ENCODE measurements at regions not wholly inside any gene's neighbourhood (a gene's known extent, or its start where the extent isn't known, plus 50 kb on each side); places are given as distances from the start of the nearest gene placed in this dataset.

GRCh38 chr14:26213846-26214575, 383.8 kb downstream of the NOVA1 start:
- no peak for DNase-seq
- Histone ChIP-seq H3K27me3 (replicated peaks) (no peaks in the 10 kb centered on the region), H3K4me3 (ENCODE audit: low read depth, low read length) (no peak overlapping the region), H3K27ac (no peak overlapping the region), H3K36me3 (replicated peaks) (no peaks in the 10 kb centered on the region)
- no peak for TF ChIP-seq CTCF (IDR thresholded peaks at IDR 0.05; ENCODE audit: low read depth, low read length, missing control alignments)
- in situ Hi-C loops (cut with HindIII; ENCODE audit: low pct_ligation_motif_present, low sequenced_read_pairs), result no loop called here

GRCh38 chr14:26209699-26210098, 388.1 kb downstream of the NOVA1 start:
- Histone ChIP-seq H3K4me3 (ENCODE audit: low read depth, low read length) (no peak overlapping the region), H3K27ac (no peak overlapping the region), H3K27me3 (replicated peaks) (no peaks in the 10 kb centered on the region), H3K36me3 (replicated peaks) (no peaks in the 10 kb centered on the region)
- DNase-seq, result no peak
- in situ Hi-C loops (cut with HindIII; ENCODE audit: low pct_ligation_motif_present, low sequenced_read_pairs), result no loop called here
- no peak for TF ChIP-seq CTCF (IDR thresholded peaks at IDR 0.05; ENCODE audit: low read depth, low read length, missing control alignments)

- Histone ChIP-seq H3K36me3 (replicated peaks) (no peaks in the 10 kb centered on the region), H3K27ac (no peak overlapping the region), H3K4me3 (ENCODE audit: low read depth, low read length) (no peak overlapping the region), H3K27me3 (replicated peaks) (no peaks in the 10 kb centered on the region)
- TF ChIP-seq CTCF (IDR thresholded peaks at IDR 0.05; ENCODE audit: low read depth, low read length, missing control alignments), result no peak
- no peak for DNase-seq
- in situ Hi-C loops (cut with HindIII; ENCODE audit: low pct_ligation_motif_present, low sequenced_read_pairs), result no loop called here
Observed at GRCh38 chr14:26206640-26207039, 391.2 kb downstream of the NOVA1 start.

- in situ Hi-C loops (cut with HindIII; ENCODE audit: low pct_ligation_motif_present, low sequenced_read_pairs), result no loop called here
- Histone ChIP-seq H3K36me3 (replicated peaks) (no peaks in the 10 kb centered on the region), H3K27ac (no peak overlapping the region), H3K27me3 (replicated peaks) (no peaks in the 10 kb centered on the region), H3K4me3 (ENCODE audit: low read depth, low read length) (peak overlapping the region; percentile 31)
- no peak for DNase-seq
- no peak for TF ChIP-seq CTCF (IDR thresholded peaks at IDR 0.05; ENCODE audit: low read depth, low read length, missing control alignments)
Observed at GRCh38 chr14:26204728-26205479, 392.9 kb downstream of the NOVA1 start.

- Histone ChIP-seq H3K36me3 (replicated peaks) (no peaks in the 10 kb centered on the region), H3K27me3 (replicated peaks) (no peaks in the 10 kb centered on the region), H3K4me3 (ENCODE audit: low read depth, low read length) (no peak overlapping the region), H3K27ac (no peak overlapping the region)
- no peak for TF ChIP-seq CTCF (IDR thresholded peaks at IDR 0.05; ENCODE audit: low read depth, low read length, missing control alignments)
- in situ Hi-C loops (cut with HindIII; ENCODE audit: low pct_ligation_motif_present, low sequenced_read_pairs), result no loop called here
- no peak for DNase-seq
Observed at GRCh38 chr14:26204366-26204727, 393.5 kb downstream of the NOVA1 start.

Measured in brain microvascular endothelial cell (primary cell).